ENCODE measurements at regions not wholly inside any gene's neighbourhood (a gene's known extent, or its start where the extent isn't known, plus 50 kb on each side); places are given as distances from the start of the nearest gene placed in this dataset.

DNA sequence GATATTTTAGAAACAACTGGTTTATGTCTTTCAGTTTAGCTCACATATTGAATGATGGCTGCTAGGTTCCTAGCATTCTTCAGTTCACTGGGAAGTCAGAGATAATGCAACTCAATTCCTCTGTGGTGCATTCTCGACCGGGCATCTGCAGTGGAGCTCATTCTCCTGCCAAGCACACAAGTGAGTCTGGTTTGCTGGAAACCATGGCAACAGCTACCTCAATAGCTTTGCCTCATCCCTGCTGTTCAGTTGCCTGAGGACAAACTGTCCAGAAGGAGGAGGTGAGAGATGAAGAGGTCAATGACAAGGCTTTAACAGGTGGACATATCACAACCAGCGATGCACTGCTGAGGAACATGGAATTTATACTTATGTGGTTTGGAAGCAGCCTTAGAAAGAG lies 816.9 kb downstream of the AACS start:
- no peak overlapping the region for H2AFZ ChIP-seq
- no peaks in the 10 kb centered on the region for H3F3A ChIP-seq (replicated peaks; ENCODE audit: low read depth)
- Mint-ChIP-seq H3K27ac (no peak overlapping the region), H3K36me3 (ENCODE audit: low read depth) (peaks cover 12% of the 10 kb centered on the region; the same call in 2 of the 3 replicates), H3K4me1 (no peaks in the 10 kb centered on the region), H3K4me3 (no peak overlapping the region), H3K27me3 (ENCODE audit: insufficient read depth, low read depth, poor library complexity) (no peaks in the 10 kb centered on the region), H3K9me3 (peaks cover 97% of the 10 kb centered on the region)
- H3K4me2 ChIP-seq, result no peak overlapping the region
- H3K79me2 ChIP-seq (replicated peaks; ENCODE audit: insufficient read depth), result no peaks in the 10 kb centered on the region
- DNase-seq (ENCODE audit: low spot score) (no peak), ATAC-seq (no peak)
- H3K27ac ChIP-seq (ENCODE audit: low read depth), result no peak overlapping the region
- H3K9me2 ChIP-seq (ENCODE audit: insufficient read depth), result no peaks in the 10 kb centered on the region
- TF ChIP-seq EZH2 (IDR thresholded peaks at IDR 0.05; ENCODE audit: low read depth, unreplicated experiment) (no peak), CREB1 (CRISPR knock-in tag; IDR thresholded peaks at IDR 0.05; ENCODE audit: low read depth) (no peak), NANOG (IDR thresholded peaks at IDR 0.05; ENCODE audit: borderline replicate concordance) (no peak), EZH2phosphoT487 (IDR thresholded peaks at IDR 0.05; ENCODE audit: unreplicated experiment) (no peak), POLR2AphosphoS5 (IDR thresholded peaks at IDR 0.05; ENCODE audit: low read depth) (no peak), STAT1 (IDR thresholded peaks at IDR 0.05; ENCODE audit: unreplicated experiment) (no peak), JUNB (IDR thresholded peaks at IDR 0.05; ENCODE audit: unreplicated experiment) (no peak), ZNF331 (CRISPR knock-in tag; IDR thresholded peaks at IDR 0.05; ENCODE audit: low read depth) (no peak), ZNF114 (CRISPR knock-in tag; IDR thresholded peaks at IDR 0.05) (no peak)
- TF ChIP-seq, protein P1, sequence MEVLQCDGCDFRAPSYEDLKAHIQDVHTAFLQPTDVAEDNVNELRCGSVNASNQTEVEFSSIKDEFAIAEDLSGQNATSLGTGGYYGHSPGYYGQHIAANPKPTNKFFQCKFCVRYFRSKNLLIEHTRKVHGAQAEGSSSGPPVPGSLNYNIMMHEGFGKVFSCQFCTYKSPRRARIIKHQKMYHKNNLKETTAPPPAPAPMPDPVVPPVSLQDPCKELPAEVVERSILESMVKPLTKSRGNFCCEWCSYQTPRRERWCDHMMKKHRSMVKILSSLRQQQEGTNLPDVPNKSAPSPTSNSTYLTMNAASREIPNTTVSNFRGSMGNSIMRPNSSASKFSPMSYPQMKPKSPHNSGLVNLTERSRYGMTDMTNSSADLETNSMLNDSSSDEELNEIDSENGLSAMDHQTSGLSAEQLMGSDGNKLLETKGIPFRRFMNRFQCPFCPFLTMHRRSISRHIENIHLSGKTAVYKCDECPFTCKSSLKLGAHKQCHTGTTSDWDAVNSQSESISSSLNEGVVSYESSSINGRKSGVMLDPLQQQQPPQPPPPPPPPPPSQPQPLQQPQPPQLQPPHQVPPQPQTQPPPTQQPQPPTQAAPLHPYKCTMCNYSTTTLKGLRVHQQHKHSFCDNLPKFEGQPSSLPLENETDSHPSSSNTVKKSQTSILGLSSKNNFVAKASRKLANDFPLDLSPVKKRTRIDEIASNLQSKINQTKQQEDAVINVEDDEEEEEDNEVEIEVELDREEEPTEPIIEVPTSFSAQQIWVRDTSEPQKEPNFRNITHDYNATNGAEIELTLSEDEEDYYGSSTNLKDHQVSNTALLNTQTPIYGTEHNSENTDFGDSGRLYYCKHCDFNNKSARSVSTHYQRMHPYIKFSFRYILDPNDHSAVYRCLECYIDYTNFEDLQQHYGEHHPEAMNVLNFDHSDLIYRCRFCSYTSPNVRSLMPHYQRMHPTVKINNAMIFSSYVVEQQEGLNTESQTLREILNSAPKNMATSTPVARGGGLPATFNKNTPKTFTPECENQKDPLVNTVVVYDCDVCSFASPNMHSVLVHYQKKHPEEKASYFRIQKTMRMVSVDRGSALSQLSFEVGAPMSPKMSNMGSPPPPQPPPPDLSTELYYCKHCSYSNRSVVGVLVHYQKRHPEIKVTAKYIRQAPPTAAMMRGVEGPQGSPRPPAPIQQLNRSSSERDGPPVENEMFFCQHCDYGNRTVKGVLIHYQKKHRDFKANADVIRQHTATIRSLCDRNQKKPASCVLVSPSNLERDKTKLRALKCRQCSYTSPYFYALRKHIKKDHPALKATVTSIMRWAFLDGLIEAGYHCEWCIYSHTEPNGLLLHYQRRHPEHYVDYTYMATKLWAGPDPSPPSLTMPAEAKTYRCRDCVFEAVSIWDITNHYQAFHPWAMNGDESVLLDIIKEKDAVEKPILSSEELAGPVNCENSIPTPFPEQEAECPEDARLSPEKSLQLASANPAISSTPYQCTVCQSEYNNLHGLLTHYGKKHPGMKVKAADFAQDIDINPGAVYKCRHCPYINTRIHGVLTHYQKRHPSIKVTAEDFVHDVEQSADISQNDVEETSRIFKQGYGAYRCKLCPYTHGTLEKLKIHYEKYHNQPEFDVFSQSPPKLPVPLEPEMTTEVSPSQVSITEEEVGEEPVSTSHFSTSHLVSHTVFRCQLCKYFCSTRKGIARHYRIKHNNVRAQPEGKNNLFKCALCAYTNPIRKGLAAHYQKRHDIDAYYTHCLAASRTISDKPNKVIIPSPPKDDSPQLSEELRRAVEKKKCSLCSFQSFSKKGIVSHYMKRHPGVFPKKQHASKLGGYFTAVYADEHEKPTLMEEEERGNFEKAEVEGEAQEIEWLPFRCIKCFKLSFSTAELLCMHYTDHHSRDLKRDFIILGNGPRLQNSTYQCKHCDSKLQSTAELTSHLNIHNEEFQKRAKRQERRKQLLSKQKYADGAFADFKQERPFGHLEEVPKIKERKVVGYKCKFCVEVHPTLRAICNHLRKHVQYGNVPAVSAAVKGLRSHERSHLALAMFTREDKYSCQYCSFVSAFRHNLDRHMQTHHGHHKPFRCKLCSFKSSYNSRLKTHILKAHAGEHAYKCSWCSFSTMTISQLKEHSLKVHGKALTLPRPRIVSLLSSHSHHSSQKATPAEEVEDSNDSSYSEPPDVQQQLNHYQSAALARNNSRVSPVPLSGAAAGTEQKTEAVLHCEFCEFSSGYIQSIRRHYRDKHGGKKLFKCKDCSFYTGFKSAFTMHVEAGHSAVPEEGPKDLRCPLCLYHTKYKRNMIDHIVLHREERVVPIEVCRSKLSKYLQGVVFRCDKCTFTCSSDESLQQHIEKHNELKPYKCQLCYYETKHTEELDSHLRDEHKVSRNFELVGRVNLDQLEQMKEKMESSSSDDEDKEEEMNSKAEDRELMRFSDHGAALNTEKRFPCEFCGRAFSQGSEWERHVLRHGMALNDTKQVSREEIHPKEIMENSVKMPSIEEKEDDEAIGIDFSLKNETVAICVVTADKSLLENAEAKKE (CRISPR knock-in tag; IDR thresholded peaks at IDR 0.05), result no peak
- TF ChIP-seq, protein P2, sequence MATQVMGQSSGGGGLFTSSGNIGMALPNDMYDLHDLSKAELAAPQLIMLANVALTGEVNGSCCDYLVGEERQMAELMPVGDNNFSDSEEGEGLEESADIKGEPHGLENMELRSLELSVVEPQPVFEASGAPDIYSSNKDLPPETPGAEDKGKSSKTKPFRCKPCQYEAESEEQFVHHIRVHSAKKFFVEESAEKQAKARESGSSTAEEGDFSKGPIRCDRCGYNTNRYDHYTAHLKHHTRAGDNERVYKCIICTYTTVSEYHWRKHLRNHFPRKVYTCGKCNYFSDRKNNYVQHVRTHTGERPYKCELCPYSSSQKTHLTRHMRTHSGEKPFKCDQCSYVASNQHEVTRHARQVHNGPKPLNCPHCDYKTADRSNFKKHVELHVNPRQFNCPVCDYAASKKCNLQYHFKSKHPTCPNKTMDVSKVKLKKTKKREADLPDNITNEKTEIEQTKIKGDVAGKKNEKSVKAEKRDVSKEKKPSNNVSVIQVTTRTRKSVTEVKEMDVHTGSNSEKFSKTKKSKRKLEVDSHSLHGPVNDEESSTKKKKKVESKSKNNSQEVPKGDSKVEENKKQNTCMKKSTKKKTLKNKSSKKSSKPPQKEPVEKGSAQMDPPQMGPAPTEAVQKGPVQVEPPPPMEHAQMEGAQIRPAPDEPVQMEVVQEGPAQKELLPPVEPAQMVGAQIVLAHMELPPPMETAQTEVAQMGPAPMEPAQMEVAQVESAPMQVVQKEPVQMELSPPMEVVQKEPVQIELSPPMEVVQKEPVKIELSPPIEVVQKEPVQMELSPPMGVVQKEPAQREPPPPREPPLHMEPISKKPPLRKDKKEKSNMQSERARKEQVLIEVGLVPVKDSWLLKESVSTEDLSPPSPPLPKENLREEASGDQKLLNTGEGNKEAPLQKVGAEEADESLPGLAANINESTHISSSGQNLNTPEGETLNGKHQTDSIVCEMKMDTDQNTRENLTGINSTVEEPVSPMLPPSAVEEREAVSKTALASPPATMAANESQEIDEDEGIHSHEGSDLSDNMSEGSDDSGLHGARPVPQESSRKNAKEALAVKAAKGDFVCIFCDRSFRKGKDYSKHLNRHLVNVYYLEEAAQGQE (IDR thresholded peaks at IDR 0.05; ENCODE audit: unreplicated experiment), result no peak
- TF ChIP-seq, protein P3, sequence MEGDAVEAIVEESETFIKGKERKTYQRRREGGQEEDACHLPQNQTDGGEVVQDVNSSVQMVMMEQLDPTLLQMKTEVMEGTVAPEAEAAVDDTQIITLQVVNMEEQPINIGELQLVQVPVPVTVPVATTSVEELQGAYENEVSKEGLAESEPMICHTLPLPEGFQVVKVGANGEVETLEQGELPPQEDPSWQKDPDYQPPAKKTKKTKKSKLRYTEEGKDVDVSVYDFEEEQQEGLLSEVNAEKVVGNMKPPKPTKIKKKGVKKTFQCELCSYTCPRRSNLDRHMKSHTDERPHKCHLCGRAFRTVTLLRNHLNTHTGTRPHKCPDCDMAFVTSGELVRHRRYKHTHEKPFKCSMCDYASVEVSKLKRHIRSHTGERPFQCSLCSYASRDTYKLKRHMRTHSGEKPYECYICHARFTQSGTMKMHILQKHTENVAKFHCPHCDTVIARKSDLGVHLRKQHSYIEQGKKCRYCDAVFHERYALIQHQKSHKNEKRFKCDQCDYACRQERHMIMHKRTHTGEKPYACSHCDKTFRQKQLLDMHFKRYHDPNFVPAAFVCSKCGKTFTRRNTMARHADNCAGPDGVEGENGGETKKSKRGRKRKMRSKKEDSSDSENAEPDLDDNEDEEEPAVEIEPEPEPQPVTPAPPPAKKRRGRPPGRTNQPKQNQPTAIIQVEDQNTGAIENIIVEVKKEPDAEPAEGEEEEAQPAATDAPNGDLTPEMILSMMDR (conservative IDR thresholded peaks at IDR 0.05; ENCODE audit: low read depth in 2 of 2), result no peak
- TF ChIP-seq, protein P4, sequence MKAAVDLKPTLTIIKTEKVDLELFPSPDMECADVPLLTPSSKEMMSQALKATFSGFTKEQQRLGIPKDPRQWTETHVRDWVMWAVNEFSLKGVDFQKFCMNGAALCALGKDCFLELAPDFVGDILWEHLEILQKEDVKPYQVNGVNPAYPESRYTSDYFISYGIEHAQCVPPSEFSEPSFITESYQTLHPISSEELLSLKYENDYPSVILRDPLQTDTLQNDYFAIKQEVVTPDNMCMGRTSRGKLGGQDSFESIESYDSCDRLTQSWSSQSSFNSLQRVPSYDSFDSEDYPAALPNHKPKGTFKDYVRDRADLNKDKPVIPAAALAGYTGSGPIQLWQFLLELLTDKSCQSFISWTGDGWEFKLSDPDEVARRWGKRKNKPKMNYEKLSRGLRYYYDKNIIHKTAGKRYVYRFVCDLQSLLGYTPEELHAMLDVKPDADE (IDR thresholded peaks at IDR 0.05), result no peak
- H4K20me1 ChIP-seq (replicated peaks; ENCODE audit: insufficient read depth), result no peaks in the 10 kb centered on the region
- H3K36me3 ChIP-seq (ENCODE audit: insufficient read depth), result no peaks in the 10 kb centered on the region
- no peaks in the 10 kb centered on the region for H3K27me3 ChIP-seq (ENCODE audit: insufficient read depth)
- H3K4me3 ChIP-seq, result no peak overlapping the region
- no peaks in the 10 kb centered on the region for H3K4me1 ChIP-seq (ENCODE audit: insufficient read depth)
